H1 (cell line): ENCODE measurements at regions not wholly inside any gene's neighbourhood (a gene's known extent, or its start where the extent isn't known, plus 50 kb on each side); places are given as distances from the start of the nearest gene placed in this dataset.

Experiments used
- ASH2L ChIP-seq: fragments of 200-600, 300-600 bp; sonication (generic); IDR thresholded peaks from one replicate; pipeline ENCODE4 v1.7.1; 2017; ENCODE audit warnings: low read length
- CBX8 ChIP-seq: fragments of 300-800, 300-1000 bp; sonication (generic); IDR thresholded peaks from 2 replicates; pipeline ENCODE4 v1.7.1; 2016; ENCODE audit warnings: low read depth, low read length, borderline replicate concordance
- EGR1 ChIP-seq: IDR thresholded peaks from 2 replicates; pipeline ENCODE4 v1.6.1; 2011; ENCODE audit warnings: low read depth, low read length, borderline replicate concordance
- GTF2F1 ChIP-seq: IDR thresholded peaks from 2 replicates; pipeline ENCODE4 v1.6.1; 2012; ENCODE audit warnings: low read depth, low read length, improper control_type of control experiment, borderline replicate concordance
- RBBP5 ChIP-seq: IDR thresholded peaks from 2 replicates; pipeline ENCODE4 v1.7.1; 2012; ENCODE audit warnings: low read depth, mild to moderate bottlenecking, inconsistent platforms, low read length, moderate library complexity, borderline replicate concordance

- TF ChIP-seq RBBP5 (no peak), ASH2L (no peak), EGR1 (no peak), GTF2F1 (no peak), CBX8 (no peak)
These were observed 365.4 kb upstream of the RGPD4 start (continued) for GRCh38 chr2:107461301-107461700.
